GM18498 (cell line): ENCODE measurements at regions not wholly inside any gene's neighbourhood (a gene's known extent, or its start where the extent isn't known, plus 50 kb on each side); places are given as distances from the start of the nearest gene placed in this dataset.

ENCODE experiments used
- ATAC-seq: cut with Tn5 transposase; IDR thresholded peaks from one replicate; pipeline ENCODE4 v1.9.1; 2021; ENCODE audit warnings: mild to moderate bottlenecking, moderate library complexity; ENCODE audit not compliant: unreplicated experiment

GRCh38 chr10:106473129-106473685 is 691.3 kb downstream of the SORCS1 start:
- ATAC-seq: no peak

- ATAC-seq: no peak
These were observed 697.0 kb downstream of the SORCS1 start for GRCh38 chr10:106467506-106467905.

- ATAC-seq: no peak
These were observed 707.0 kb downstream of the SORCS1 start for GRCh38 chr10:106457522-106457921.

- no peak for ATAC-seq
These were observed 710.3 kb downstream of the SORCS1 start for GRCh38 chr10:106454233-106454632.

GRCh38 chr10:106450966-106451365 is 713.5 kb downstream of the SORCS1 start:
- ATAC-seq: no peak

GRCh38 chr10:106446920-106447319 is 717.6 kb downstream of the SORCS1 start:
- no peak for ATAC-seq

GRCh38 chr10:106442223-106442622 is 722.3 kb downstream of the SORCS1 start:
- no peak for ATAC-seq

GRCh38 chr10:106440767-106441166 is 723.7 kb downstream of the SORCS1 start:
- ATAC-seq: no peak

- ATAC-seq: no peak
These were observed 724.2 kb downstream of the SORCS1 start for GRCh38 chr10:106440355-106440754.

- ATAC-seq: no peak
These were observed 725.1 kb downstream of the SORCS1 start for GRCh38 chr10:106439366-106439765.

GRCh38 chr10:106438386-106438785 is 726.1 kb downstream of the SORCS1 start:
- no peak for ATAC-seq

GRCh38 chr10:106436123-106436715 is 728.3 kb downstream of the SORCS1 start:
- no peak for ATAC-seq

- no peak for ATAC-seq
These were observed 729.4 kb downstream of the SORCS1 start for GRCh38 chr10:106435081-106435480.

GRCh38 chr10:106424981-106425380 is 739.5 kb downstream of the SORCS1 start:
- no peak for ATAC-seq

GRCh38 chr10:106424054-106424453 is 740.5 kb downstream of the SORCS1 start:
- ATAC-seq: no peak

- ATAC-seq: no peak
These were observed 754.2 kb downstream of the SORCS1 start for GRCh38 chr10:106410331-106410730.

- no peak for ATAC-seq
These were observed 759.4 kb downstream of the SORCS1 start for GRCh38 chr10:106405141-106405540.

GRCh38 chr10:106402458-106402857 is 762.0 kb downstream of the SORCS1 start:
- no peak for ATAC-seq

GRCh38 chr10:106401967-106402366 is 762.5 kb downstream of the SORCS1 start:
- no peak for ATAC-seq

GRCh38 chr10:106401161-106401560 is 763.3 kb downstream of the SORCS1 start:
- ATAC-seq: no peak

GRCh38 chr10:106399112-106399511 is 765.4 kb downstream of the SORCS1 start:
- no peak for ATAC-seq

GRCh38 chr10:106396192-106396591 is 768.3 kb downstream of the SORCS1 start:
- no peak for ATAC-seq
